ENCODE measurements at regions not wholly inside any gene's neighbourhood (a gene's known extent, or its start where the extent isn't known, plus 50 kb on each side); places are given as distances from the start of the nearest gene placed in this dataset.

- Histone ChIP-seq H3K27ac (no peak overlapping the region), H3K36me3 (no peaks in the 10 kb centered on the region), H3K27me3 (no peaks in the 10 kb centered on the region), H3K4me3 (no peak overlapping the region), H3K9me3 (no peaks in the 10 kb centered on the region), H3K4me1 (ENCODE audit: insufficient read depth) (peaks cover 3% of the 10 kb centered on the region)
- no peak for DNase-seq
- intact Hi-C loops (cut with DNase I), result loop anchor here in 1 of 4 donors (10.0 kb wide), 1 partner anchor 184 kb away; no protein-coding TSS in a partner anchor
- 96 to 100% (median 97%) methylated on average over 3 of the region's 3 CpGs for WGBS, 3 donors
- TF ChIP-seq POLR2A (IDR thresholded peaks at IDR 0.05), result no peak
- TF ChIP-seq EP300 (IDR thresholded peaks at IDR 0.05), result no peak
- TF ChIP-seq, protein P1, sequence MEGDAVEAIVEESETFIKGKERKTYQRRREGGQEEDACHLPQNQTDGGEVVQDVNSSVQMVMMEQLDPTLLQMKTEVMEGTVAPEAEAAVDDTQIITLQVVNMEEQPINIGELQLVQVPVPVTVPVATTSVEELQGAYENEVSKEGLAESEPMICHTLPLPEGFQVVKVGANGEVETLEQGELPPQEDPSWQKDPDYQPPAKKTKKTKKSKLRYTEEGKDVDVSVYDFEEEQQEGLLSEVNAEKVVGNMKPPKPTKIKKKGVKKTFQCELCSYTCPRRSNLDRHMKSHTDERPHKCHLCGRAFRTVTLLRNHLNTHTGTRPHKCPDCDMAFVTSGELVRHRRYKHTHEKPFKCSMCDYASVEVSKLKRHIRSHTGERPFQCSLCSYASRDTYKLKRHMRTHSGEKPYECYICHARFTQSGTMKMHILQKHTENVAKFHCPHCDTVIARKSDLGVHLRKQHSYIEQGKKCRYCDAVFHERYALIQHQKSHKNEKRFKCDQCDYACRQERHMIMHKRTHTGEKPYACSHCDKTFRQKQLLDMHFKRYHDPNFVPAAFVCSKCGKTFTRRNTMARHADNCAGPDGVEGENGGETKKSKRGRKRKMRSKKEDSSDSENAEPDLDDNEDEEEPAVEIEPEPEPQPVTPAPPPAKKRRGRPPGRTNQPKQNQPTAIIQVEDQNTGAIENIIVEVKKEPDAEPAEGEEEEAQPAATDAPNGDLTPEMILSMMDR (IDR thresholded peaks at IDR 0.05), result no peak
These were observed 283.6 kb upstream of the KLF6 start for GRCh38 chr10:4068629-4069028.

DNA sequence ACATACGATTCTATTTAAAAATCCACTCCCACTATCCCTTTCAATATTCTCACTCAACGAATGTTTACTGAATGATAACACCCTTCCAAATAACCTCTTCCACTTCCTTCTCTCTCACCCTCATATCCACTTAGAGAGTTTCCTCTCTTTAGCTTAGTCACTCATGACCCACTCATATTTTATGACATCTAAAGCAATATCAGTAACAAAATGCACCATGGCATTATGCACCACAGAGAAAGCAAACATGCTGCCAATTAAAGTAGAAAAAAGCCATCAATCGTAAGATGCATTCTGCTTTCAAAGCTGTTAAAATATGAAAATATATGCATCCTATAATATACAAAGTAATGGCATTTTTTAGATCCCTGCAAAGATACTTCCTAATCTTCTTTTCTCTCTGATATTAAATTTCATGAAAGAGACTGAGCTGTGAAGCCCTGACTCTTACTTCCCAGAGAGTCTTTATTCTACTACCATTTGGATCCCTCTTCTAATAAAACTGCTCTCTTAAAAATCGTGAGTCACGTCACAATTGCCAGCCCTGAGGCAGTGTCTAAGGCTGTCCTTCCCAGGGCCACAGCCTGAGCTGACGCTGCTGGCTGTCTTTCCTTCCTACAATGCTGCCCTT lies 283.0 kb upstream of the KLF6 start:
- no peaks in the 10 kb centered on the region for H3K27me3 ChIP-seq
- DNase-seq, result no peak
- no peaks in the 10 kb centered on the region for H3K36me3 ChIP-seq
- H3K27ac ChIP-seq, result no peak overlapping the region
- WGBS, 3 donors, result 62 to 67% (median 64%) methylated on average over 6 of the region's 6 CpGs
- H3K4me1 ChIP-seq (ENCODE audit: insufficient read depth), result peaks cover 3% of the 10 kb centered on the region
- intact Hi-C loops (cut with DNase I), result loop anchor here in 1 of 4 donors (10.0 kb wide), 1 partner anchor 183 kb away; no protein-coding TSS in a partner anchor
- no peak overlapping the region for H3K4me3 ChIP-seq
- no peaks in the 10 kb centered on the region for H3K9me3 ChIP-seq
- TF ChIP-seq POLR2A (IDR thresholded peaks at IDR 0.05), result no peak
- TF ChIP-seq EP300 (IDR thresholded peaks at IDR 0.05), result no peak
- TF ChIP-seq, protein P1 (IDR thresholded peaks at IDR 0.05), result no peak

DNA sequence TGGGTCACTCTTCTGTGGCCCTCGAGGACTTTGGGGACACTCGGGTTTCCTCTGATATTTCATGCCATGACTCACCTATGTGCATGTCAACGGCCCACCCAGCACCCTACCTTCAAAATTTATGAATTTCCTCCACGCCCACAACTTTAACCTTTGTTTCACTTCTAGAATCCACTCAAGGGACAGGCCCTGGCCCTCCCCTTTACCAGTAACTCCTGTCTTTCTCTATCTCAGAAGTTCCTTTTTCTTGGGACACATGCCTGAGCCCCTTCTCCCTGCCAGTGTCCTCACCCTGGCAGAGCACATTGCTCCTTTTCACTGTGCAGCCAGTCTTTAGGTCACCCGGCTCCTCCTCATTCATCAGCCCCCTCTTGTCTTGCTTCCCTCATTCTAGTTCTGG lies 282.5 kb upstream of the KLF6 start:
- H3K27me3 ChIP-seq, result no peaks in the 10 kb centered on the region
- H3K9me3 ChIP-seq, result no peaks in the 10 kb centered on the region
- TF ChIP-seq, protein P1 (IDR thresholded peaks at IDR 0.05), result no peak
- TF ChIP-seq POLR2A (IDR thresholded peaks at IDR 0.05), result no peak
- no peak for TF ChIP-seq EP300 (IDR thresholded peaks at IDR 0.05)
- no peak overlapping the region for H3K4me3 ChIP-seq
- H3K27ac ChIP-seq, result no peak overlapping the region
- 82 to 88% (median 83%) methylated on average over 5 of the region's 5 CpGs for WGBS, 3 donors
- DNase-seq, result no peak
- intact Hi-C loops (cut with DNase I), result loop anchor here in 1 of 4 donors (10.0 kb wide), 1 partner anchor 183 kb away; no protein-coding TSS in a partner anchor
- no peaks in the 10 kb centered on the region for H3K36me3 ChIP-seq
- peaks cover 3% of the 10 kb centered on the region for H3K4me1 ChIP-seq (ENCODE audit: insufficient read depth)

GRCh38 chr10:4066581-4067390 lies 281.8 kb upstream of the KLF6 start:
- 79 to 82% (median 81%) methylated on average over 4 of the region's 4 CpGs for WGBS, 3 donors
- intact Hi-C loops (cut with DNase I), result loop anchor here in 1 of 4 donors (10.0 kb wide), 1 partner anchor 182 kb away; no protein-coding TSS in a partner anchor

More at GRCh38 chr10:4066581-4067390, 281.8 kb upstream of the KLF6 start:
- Histone ChIP-seq H3K36me3 (no peaks in the 10 kb centered on the region), H3K4me1 (ENCODE audit: insufficient read depth) (peaks cover 6% of the 10 kb centered on the region), H3K9me3 (no peaks in the 10 kb centered on the region), H3K27me3 (no peaks in the 10 kb centered on the region), H3K27ac (no peak overlapping the region), H3K4me3 (no peak overlapping the region)
- no peak for DNase-seq
- TF ChIP-seq, protein P1 (IDR thresholded peaks at IDR 0.05), result no peak
- TF ChIP-seq EP300 (IDR thresholded peaks at IDR 0.05) (no peak), POLR2A (IDR thresholded peaks at IDR 0.05) (no peak)
